ENCODE measurements at regions not wholly inside any gene's neighbourhood (a gene's known extent, or its start where the extent isn't known, plus 50 kb on each side); places are given as distances from the start of the nearest gene placed in this dataset.
"Not testable (repeated sequence)": the region's sequence is repeated elsewhere in the genome, so short reads cannot be mapped to it uniquely, and the experiment has no call there.

- peak; percentile 55 to 65 for DNase-seq
These were observed 60.0 kb upstream of the BANK1 start for GRCh38 chr4:101730291-101731117.

DNA sequence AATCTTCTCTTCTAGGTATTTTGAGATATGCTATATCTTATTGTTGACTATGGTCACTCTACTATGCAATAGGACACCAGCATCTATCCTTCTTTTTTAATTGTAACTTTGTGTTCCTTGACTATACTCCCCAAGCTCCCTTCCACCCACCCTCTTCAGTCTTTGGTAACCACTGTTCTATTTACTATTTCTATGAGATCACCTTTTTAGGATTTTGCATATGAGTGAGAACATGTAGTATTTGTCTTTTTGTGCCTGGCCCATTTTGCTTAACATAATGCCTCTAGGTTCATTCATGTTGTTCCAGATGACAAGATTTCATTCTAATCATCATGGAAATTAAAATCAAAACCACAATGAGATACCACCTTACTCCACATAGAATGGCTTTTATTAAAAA, 63.3 kb upstream of the BANK1 start:
- no peak for DNase-seq

GRCh38 chr4:101724093-101724492, 66.4 kb upstream of the BANK1 start:
- no peak for DNase-seq

DNA sequence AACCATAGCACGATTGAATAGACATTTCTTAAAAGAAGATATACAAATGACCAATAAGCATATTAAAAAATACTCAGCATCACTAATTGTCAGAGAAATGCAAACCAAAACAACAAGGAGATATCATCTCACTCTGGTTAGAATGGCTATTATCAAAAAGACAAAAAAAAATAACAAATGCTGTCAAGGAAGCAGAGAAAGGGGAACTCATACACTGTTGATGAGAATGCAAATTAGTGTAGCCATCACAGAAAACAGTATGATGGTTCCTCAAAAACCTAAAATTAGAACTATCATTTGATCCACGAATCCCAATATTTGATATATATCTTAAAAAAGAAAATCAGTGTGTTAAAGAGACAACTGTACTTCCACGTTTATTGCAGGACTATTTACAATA, 71.7 kb upstream of the BANK1 start:
- DNase-seq = no peak

DNA sequence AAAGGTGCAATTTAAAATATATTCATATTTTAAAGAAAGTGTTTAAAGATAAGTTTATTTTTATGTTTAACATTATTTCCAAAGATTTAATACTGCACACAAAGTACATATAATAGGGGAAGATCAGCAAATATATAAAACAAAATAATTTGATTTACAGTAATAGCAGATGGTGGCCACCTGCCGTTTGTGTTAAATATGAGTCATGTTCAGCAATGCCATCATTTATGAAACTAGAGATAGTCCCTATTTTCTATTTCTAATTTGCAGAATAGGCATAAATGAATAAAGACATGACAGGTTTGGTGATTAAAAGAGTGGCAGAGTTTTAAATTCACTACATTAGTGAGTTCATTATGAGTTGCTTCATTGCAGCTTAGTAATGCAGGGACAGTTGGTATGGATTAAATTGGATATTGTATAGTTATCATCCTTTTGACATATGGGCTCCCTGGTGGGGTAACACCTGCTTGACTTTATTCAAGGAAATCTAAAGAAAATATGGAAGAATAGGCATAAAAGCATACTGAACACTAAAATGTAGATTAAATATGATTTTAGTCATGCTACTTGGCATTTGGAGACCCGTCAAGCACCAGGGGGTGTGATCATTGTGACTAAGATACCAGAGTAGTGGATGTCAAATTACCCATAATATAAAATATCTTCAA, 78.8 kb upstream of the BANK1 start:
- DNase-seq = no peak

GRCh38 chr4:101710806-101711205, 79.7 kb upstream of the BANK1 start:
- no peak for DNase-seq

DNA sequence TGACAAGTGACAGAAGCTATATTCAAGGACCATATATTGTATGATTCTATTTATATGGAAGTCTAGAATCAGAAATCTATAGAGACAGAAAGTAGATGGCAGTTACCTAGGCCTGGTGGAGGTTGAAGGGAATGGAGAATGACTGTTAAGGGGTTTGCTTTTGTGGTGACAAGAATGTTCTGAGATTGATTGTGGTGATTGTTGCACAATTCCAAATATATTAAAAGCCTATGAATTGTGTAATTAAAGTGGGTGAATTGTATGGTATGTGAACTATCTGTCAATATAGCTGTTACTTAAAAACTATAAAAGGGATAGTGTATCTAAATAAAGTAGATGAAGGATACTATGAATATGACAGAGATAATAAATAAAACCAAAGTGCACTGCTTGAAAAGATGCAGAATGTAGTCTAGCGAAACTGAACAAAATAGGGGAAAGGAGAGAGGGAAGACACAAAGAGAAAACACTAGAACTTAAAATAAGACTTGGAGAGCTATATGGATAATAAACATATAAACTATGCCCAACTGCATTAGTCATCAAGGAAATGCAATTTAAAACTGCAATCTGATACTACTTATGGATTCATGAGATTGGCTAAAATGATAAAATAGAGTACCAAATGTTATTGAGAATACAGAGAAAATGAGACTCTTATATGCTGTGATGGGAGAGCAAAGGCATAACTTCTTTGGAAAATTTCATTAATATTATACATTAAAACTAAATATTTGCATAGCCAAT, 82.1 kb upstream of the BANK1 start:
- no peak for DNase-seq

- DNase-seq = no peak
These were observed 82.9 kb upstream of the BANK1 start for GRCh38 chr4:101707596-101707995.

DNA sequence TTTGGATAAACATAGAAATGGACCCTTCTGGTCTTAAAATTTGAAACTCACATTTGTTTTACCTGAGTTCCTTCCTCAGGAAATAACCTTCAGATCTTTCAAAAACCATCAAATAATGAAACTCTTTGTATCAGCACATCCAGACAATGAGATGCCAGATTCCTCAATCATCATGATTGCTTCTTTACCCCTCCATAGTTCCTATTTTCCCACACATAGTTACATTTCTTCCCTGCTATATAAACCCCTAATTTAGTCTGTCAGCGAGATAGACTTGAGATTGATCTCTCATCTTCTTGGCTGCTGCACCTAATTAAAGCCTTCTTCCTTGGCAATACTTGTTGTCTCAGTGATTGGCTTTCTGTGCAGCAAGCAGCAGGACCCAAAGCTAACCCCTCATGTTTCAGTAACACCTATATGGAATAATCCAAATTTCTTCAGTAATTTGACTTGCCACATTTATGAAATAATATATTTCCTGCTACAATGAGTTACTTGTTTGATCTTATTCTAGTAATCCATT, 83.9 kb upstream of the BANK1 start:
- no peak for DNase-seq

DNA sequence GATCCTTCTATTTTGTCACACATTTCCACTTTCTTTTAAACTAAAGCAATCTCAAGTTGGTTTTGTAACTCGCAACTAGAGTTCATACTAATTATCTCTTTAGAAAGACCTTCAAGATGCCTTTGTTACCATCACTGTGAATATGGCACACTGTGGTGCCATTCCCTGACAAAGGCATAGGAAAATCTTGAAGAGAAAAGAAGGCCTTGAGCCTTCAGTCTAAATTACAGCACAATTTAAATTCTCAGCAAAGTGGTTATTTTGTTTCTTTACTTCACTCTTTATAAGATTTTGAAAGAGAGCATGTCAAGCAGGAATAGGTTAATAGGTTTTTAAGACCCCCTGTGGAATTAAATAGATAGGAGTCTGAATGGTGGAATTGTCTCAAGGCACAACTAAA, 89.0 kb upstream of the BANK1 start:
- DNase-seq = no peak

- DNase-seq = no peak
These were observed 90.9 kb upstream of the BANK1 start for GRCh38 chr4:101699441-101700124.

GRCh38 chr4:101697266-101697665, 93.3 kb upstream of the BANK1 start:
- no peak for DNase-seq

- no peak for DNase-seq
These were observed 94.1 kb upstream of the BANK1 start for GRCh38 chr4:101696276-101697010.

DNA sequence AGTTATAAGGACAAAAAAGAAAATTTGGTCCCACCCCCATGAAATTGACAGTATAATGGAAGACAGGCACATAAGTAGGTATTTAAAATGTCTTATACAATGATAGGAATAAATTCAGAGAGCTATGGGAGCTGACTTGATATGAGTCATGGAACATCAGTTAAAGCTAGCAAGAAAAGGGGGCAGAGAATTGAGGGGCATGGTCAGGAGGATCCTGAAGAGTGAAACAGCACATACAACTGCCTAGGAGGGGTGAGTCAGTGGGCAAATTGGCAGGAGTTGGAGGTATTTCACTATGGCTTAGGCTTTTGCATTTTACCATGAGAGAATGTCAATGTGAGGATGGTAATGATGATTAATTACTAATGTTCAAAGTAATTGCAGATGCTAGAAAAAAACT, 95.4 kb upstream of the BANK1 start:
- DNase-seq = no peak

- DNase-seq = not testable (repeated sequence)
These were observed 96.1 kb upstream of the BANK1 start for GRCh38 chr4:101694403-101694802.

GRCh38 chr4:101693842-101694398, 96.6 kb upstream of the BANK1 start:
- DNase-seq = no peak

DNA sequence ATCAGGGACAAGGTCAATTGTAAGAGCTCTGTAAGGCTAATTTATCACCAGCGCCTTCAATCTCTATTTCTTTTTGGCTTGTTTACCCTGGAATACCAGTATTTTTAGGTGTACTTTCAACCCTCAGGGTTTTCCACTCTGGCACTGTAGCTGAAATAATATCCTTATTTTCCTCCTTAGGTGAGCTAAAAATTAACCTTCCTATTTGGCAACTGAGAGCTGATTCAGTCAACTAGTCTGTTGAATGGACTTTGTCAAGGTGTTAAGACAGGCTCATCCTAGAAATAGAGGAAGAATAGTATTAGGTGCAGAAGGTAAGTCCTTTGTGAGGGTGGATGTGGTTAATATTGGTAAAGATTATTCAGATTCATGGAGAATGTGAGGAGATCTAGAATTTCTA, 101.3 kb upstream of the BANK1 start:
- no peak for DNase-seq

DNA sequence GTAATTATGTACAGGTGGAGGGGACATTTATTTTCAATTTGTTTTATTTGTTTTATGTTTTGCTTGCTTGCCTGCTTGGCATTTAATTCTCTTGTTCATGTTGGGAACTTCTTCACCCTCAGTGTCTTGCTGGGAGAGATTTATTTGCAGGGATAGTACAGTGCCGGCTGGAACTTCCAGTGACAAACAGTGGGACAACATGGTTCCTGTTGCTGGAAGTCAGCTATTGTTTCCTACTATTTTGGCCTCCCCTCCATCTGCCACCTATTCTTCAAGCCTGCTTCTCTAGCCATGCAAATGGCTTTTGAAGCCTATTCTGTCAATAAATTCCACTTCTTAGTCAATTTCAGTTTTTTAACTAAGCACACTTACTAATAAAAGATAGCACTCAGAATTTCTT, 105.4 kb upstream of the BANK1 start:
- DNase-seq = no peak

DNA sequence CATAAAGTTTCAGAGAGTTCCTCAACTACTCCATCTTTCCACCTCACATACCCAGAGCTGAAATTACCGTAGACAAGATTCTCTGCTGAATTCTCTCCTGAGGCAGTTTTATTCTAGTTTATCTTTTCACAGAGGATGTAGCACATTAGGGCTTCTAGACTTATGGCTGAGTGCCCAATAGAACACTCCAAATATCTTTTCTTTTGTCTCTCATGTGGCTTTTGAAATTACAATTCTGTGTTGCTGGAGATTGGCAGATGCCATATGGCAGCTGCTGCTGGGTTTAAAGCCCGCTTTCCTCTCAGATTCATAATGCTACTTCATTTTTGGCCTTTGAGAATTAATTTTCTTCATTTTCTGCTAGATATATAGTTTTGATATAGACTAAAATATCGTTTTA, 107.6 kb upstream of the BANK1 start:
- no peak for DNase-seq

GRCh38 chr4:101678180-101678579, 112.3 kb upstream of the BANK1 start:
- DNase-seq = no peak

DNA sequence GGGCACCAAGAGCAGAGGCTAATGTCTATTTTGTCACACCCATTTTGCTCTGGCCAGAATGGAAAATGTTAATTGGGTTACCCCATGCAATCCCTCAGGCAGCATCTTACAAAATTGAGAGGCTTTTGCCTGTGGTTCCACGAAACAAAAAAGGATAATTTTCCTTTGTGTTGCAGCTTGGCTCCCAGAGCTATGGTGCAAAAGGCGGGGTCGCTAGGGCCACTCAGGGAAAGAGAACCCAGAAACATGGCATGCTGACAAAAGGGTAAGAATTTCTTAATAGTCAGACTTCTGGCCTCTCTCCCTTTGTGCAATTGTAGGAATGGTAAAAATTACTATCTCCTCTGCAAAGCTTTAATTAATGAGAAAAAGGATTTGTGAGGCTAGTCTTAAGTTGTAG, 119.6 kb upstream of the BANK1 start:
- no peak for DNase-seq

DNA sequence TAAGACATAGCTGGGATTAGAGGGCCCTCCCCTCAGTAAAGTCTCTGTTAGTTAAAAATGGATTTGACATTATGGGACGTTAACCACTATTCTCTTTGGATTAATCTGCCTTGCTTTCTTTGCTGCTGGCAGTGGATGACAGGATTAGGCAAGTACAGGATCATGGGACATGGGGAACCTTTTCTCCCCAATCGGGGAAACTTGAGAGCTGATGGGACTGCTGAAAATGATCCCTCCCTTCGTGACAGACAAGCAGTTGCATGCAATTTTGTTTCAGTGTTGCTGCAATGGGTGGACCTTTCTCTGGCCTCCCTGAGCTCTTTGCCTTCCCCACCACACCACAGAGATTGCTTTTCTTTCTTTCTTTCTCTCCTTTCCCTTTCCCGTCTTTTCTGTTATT, 120.2 kb upstream of the BANK1 start:
- no peak for DNase-seq

Measured in activated CD4-positive, alpha-beta T cell treated with anti-CD3 and anti-CD28 coated beads, Interleukin-2, amount 50 U/mL, for 48 hours (primary cell).